Prostate gland (tissue), 2 donors: ENCODE measurements at regions not wholly inside any gene's neighbourhood (a gene's known extent, or its start where the extent isn't known, plus 50 kb on each side); places are given as distances from the start of the nearest gene placed in this dataset.

ENCODE experiments used
- DNase-seq: peaks from one replicate; pipeline ENCODE4 v3.0.0-alpha.2; 2019; ENCODE audit warnings: low spot score
- H3K27ac ChIP-seq, 2 donors: fragments of 200-600 bp; sonication (generic); 2 replicates each; pipeline ENCODE4 v1.5.1; 2017 to 2019
- H3K27me3 ChIP-seq: fragments of 200-600 bp; sonication (generic); replicated peaks from 2 replicates; pipeline ENCODE4 v1.5.1; 2019; ENCODE audit not compliant: insufficient read depth
- H3K36me3 ChIP-seq, 2 donors: fragments of 200-600 bp; sonication (generic); 1 replicate in 1 of 2; 2 replicates in 1 of 2; pipeline versions ENCODE4 v1.5.1 to v1.8.1; 2017 to 2019
- H3K4me1 ChIP-seq: fragments of 200-600 bp; sonication (generic); replicated peaks from 2 replicates; pipeline ENCODE4 v1.5.1; 2019
- H3K4me3 ChIP-seq, 2 donors: fragments of 200-600 bp; sonication (generic); 2 replicates each; pipeline ENCODE4 v1.5.1; 2017 to 2019
- H3K9me3 ChIP-seq: fragments of 200-600 bp; sonication (generic); 2 replicates; pipeline ENCODE4 v1.5.1; 2017
- POLR2A ChIP-seq: fragments of 450-650 bp; IDR thresholded peaks from one replicate; pipeline ENCODE4 v1.6.1; 2016; ENCODE audit warnings: antibody characterized with exemption, mild to moderate bottlenecking
- POLR2AphosphoS5 ChIP-seq: sonication (generic); formaldehyde crosslinking; IDR thresholded peaks from one replicate; pipeline ENCODE4 v1.6.1; 2017; ENCODE audit warnings: antibody characterized with exemption
- WGBS: methylation state at CpG from one replicate; pipeline ENCODE4 v1.1.5; 2018; 5-methylcytosine and 5-hydroxymethylcytosine counted together
- intact Hi-C: fragments of 100-400 bp; cut with DNase I; formaldehyde crosslinking; loops from one replicate; pipeline ENCODE4 v1.14.2; 2022
- TF ChIP-seq, protein P1 (sequence below), 4 experiments: fragments of 200-600 bp in 2 of 4; fragments of 450-650 bp in 2 of 4; sonication (generic) in 2 of 4; IDR thresholded peaks; 1 replicate in 3 of 4; 2 replicates in 1 of 4; pipeline ENCODE4 v1.5.1; 2016 to 2019; ENCODE audit warnings: antibody characterized with exemption in 4 of 4, mild to moderate bottlenecking in 2 of 4, moderate library complexity in 2 of 4

GRCh38 chr16:49158029-49158642 is 123.5 kb downstream of the CBLN1 start:
- no peak for DNase-seq
- intact Hi-C loops = no loop called here
- WGBS = 13% methylated on average over 2 of the region's 2 CpGs

DNA sequence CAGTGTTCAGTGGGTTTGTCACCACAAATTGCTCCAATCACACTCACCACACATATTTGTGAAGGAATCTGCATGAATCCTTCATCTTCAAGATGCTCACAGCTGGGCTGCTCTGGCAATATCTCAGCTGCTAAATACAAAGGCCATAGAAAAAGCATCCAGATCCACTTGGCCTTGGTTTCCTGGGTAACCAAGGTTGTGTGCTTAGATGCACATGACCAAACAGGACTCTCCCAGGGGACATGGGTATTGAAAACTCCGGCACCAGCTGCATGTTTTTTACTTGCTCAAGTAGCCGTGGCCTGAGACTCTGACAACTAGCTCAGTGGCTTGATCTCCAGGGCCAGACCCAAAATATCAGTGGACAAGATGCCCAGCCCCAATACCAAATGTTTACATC is 131.3 kb downstream of the CBLN1 start:
- H3K9me3 ChIP-seq = no peaks in the 10 kb centered on the region
- DNase-seq = no peak
- no peak overlapping the region for H3K4me3 ChIP-seq
- H3K27me3 ChIP-seq = no peaks in the 10 kb centered on the region
- intact Hi-C loops = no loop called here
- H3K36me3 ChIP-seq = no peaks in the 10 kb centered on the region
- no peaks in the 10 kb centered on the region for H3K4me1 ChIP-seq
- no peak overlapping the region for H3K27ac ChIP-seq
- WGBS = 56% methylated on average over 2 of the region's 2 CpGs
- TF ChIP-seq POLR2A (no peak), POLR2AphosphoS5 (no peak)
- TF ChIP-seq, protein P1, sequence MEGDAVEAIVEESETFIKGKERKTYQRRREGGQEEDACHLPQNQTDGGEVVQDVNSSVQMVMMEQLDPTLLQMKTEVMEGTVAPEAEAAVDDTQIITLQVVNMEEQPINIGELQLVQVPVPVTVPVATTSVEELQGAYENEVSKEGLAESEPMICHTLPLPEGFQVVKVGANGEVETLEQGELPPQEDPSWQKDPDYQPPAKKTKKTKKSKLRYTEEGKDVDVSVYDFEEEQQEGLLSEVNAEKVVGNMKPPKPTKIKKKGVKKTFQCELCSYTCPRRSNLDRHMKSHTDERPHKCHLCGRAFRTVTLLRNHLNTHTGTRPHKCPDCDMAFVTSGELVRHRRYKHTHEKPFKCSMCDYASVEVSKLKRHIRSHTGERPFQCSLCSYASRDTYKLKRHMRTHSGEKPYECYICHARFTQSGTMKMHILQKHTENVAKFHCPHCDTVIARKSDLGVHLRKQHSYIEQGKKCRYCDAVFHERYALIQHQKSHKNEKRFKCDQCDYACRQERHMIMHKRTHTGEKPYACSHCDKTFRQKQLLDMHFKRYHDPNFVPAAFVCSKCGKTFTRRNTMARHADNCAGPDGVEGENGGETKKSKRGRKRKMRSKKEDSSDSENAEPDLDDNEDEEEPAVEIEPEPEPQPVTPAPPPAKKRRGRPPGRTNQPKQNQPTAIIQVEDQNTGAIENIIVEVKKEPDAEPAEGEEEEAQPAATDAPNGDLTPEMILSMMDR (IDR thresholded peaks at IDR 0.05) = no peak

More at GRCh38 chr16:49158029-49158642, 123.5 kb downstream of the CBLN1 start:
- Histone ChIP-seq H3K36me3 (no peaks in the 10 kb centered on the region), H3K27me3 (no peaks in the 10 kb centered on the region), H3K4me1 (no peaks in the 10 kb centered on the region), H3K9me3 (no peaks in the 10 kb centered on the region), H3K4me3 (no peak overlapping the region), H3K27ac (no peak overlapping the region)
- TF ChIP-seq, protein P1 (IDR thresholded peaks at IDR 0.05) = no peak
- no peak for TF ChIP-seq POLR2A
- TF ChIP-seq POLR2AphosphoS5 = no peak

GRCh38 chr16:49148410-49148809 is 133.2 kb downstream of the CBLN1 start:
- no peaks in the 10 kb centered on the region for H3K36me3 ChIP-seq
- intact Hi-C loops = no loop called here
- no peak overlapping the region for H3K27ac ChIP-seq
- no peaks in the 10 kb centered on the region for H3K9me3 ChIP-seq
- no peak overlapping the region for H3K4me3 ChIP-seq
- 67% methylated on average over 4 of the region's 4 CpGs for WGBS
- H3K4me1 ChIP-seq = no peaks in the 10 kb centered on the region
- no peak for TF ChIP-seq POLR2A
- TF ChIP-seq, protein P1 (IDR thresholded peaks at IDR 0.05) = no peak
- TF ChIP-seq POLR2AphosphoS5 = no peak
- H3K27me3 ChIP-seq = no peaks in the 10 kb centered on the region
- no peak for DNase-seq

- H3K9me3 ChIP-seq = no peaks in the 10 kb centered on the region
- H3K27ac ChIP-seq = no peak overlapping the region
- H3K27me3 ChIP-seq = no peaks in the 10 kb centered on the region
- H3K4me1 ChIP-seq = no peaks in the 10 kb centered on the region
- H3K36me3 ChIP-seq = no peaks in the 10 kb centered on the region
- no peak overlapping the region for H3K4me3 ChIP-seq
- no peak for DNase-seq
- WGBS = 65% methylated on average over 5 of the region's 5 CpGs
- no peak for TF ChIP-seq POLR2AphosphoS5
- TF ChIP-seq, protein P1 (IDR thresholded peaks at IDR 0.05) = no peak
- TF ChIP-seq POLR2A = no peak
- intact Hi-C loops = no loop called here
Observed at GRCh38 chr16:49140618-49141017, 141.0 kb downstream of the CBLN1 start.

DNA sequence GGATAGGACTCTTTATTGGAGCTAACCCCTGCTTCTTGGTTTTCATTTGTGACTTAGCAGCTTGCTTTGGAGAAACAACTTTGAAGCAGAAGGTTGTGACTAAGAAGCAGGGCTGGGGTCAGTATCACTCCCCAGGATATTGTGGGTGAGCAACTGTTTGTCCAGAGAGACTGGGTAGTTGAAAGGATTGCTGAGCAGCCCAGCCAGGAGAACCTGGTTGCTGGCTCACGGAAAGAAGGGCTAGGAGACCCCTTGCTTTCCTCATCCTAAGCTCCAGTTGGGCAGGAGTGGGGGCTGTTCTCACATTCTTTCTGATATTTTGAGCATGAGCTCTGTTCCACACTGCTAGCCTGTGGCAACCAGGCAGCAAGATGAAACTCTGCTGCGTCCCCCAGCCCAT is 151.2 kb downstream of the CBLN1 start:
- intact Hi-C loops = no loop called here

More for the DNA sequence above, 151.2 kb downstream of the CBLN1 start:
- TF ChIP-seq, protein P1 (IDR thresholded peaks at IDR 0.05) = no peak
- TF ChIP-seq POLR2AphosphoS5 = no peak
- TF ChIP-seq POLR2A = no peak
- no peak overlapping the region for H3K4me3 ChIP-seq
- H3K4me1 ChIP-seq = no peaks in the 10 kb centered on the region
- no peaks in the 10 kb centered on the region for H3K9me3 ChIP-seq
- H3K27ac ChIP-seq = no peak overlapping the region
- no peaks in the 10 kb centered on the region for H3K36me3 ChIP-seq
- 81% methylated on average over 2 of the region's 2 CpGs for WGBS
- no peak for DNase-seq
- no peaks in the 10 kb centered on the region for H3K27me3 ChIP-seq
